CD14-positive monocyte (primary cell): ENCODE measurements at regions not wholly inside any gene's neighbourhood (a gene's known extent, or its start where the extent isn't known, plus 50 kb on each side); places are given as distances from the start of the nearest gene placed in this dataset.

Experiments used
- DNase-seq, 3 donors: peaks; one replicate each; pipeline ENCODE4 v3.0.0-alpha.2; 2011 to 2022
- H2AFZ ChIP-seq: 2 replicates; pipeline ENCODE4 v1.6.0; 2012; ENCODE audit warnings: mild to moderate bottlenecking, low read depth, low read length, inconsistent platforms; ENCODE audit not compliant: insufficient read depth, poor library complexity, severe bottlenecking
- H3K27ac ChIP-seq, 2 donors: 1 replicate in 1 of 2; 2 replicates in 1 of 2; pipeline ENCODE4 v1.5.1; 2012 to 2013; ENCODE audit warnings: low read length in 2 of 2, control low read depth in 1 of 2, inconsistent platforms in 1 of 2, low read depth in 1 of 2, mild to moderate bottlenecking in 1 of 2
- H3K27me3 ChIP-seq, 2 donors: one replicate each; pipeline versions ENCODE4 v1.6.0 to v1.6.1; 2011 to 2013; ENCODE audit warnings: low read length in 2 of 2; ENCODE audit not compliant: control insufficient read depth in 2 of 2, insufficient read depth in 2 of 2
- H3K36me3 ChIP-seq, 2 donors: replicated peaks in 1 of 2; 1 replicate in 1 of 2; 2 replicates in 1 of 2; pipeline versions ENCODE4 v1.5.1 to v1.6.1; 2012 to 2013; ENCODE audit warnings: low read length in 2 of 2, control low read depth in 1 of 2, inconsistent platforms in 1 of 2, mild to moderate bottlenecking in 1 of 2; ENCODE audit not compliant: insufficient read depth in 2 of 2, control insufficient read depth in 1 of 2
- H3K4me1 ChIP-seq, 2 donors: 1 replicate in 1 of 2; 2 replicates in 1 of 2; pipeline versions ENCODE4 v1.5.1 to v1.6.1; 2012 to 2013; ENCODE audit warnings: low read length in 2 of 2, control low read depth in 1 of 2, inconsistent platforms in 1 of 2, mild to moderate bottlenecking in 1 of 2, moderate library complexity in 1 of 2; ENCODE audit not compliant: insufficient read depth in 2 of 2, control insufficient read depth in 1 of 2
- H3K4me2 ChIP-seq: replicated peaks from 2 replicates; pipeline ENCODE3; 2012; ENCODE audit warnings: low read length, moderate library complexity, mild to moderate bottlenecking; ENCODE audit not compliant: poor library complexity, severe bottlenecking; ENCODE audit errors: extremely low read depth
- H3K4me3 ChIP-seq, 3 experiments: fragments of 200-600 bp in 1 of 3; sonication (generic) in 1 of 3; replicated peaks in 1 of 3; 1 replicate in 2 of 3; 2 replicates in 1 of 3; pipeline ENCODE4 v1.5.1; 2011 to 2013; ENCODE audit warnings: low read length in 3 of 3, mild to moderate bottlenecking in 3 of 3, control low read depth in 2 of 3, low read depth in 2 of 3, inconsistent platforms in 1 of 3, moderate library complexity in 1 of 3
- H3K79me2 ChIP-seq: 2 replicates; pipeline ENCODE4 v1.6.0; 2012; ENCODE audit warnings: mild to moderate bottlenecking, control low read depth, inconsistent platforms, low read length, moderate library complexity; ENCODE audit not compliant: insufficient read depth
- H3K9ac ChIP-seq: 2 replicates; pipeline ENCODE4 v1.6.0; 2017; ENCODE audit warnings: low read length, mild to moderate bottlenecking; ENCODE audit not compliant: insufficient read depth, poor library complexity, severe bottlenecking
- H3K9me3 ChIP-seq, 2 donors: replicated peaks in 1 of 2; 1 replicate in 1 of 2; 2 replicates in 1 of 2; pipeline versions ENCODE4 v1.5.1 to v1.6.1; 2012 to 2013; ENCODE audit warnings: low read length in 2 of 2, control low read depth in 1 of 2; ENCODE audit not compliant: control insufficient read depth in 1 of 2, insufficient read depth in 1 of 2
- H4K20me1 ChIP-seq: 2 replicates; pipeline ENCODE4 v1.6.0; 2012; ENCODE audit warnings: mild to moderate bottlenecking, low read length, control low read depth, moderate library complexity; ENCODE audit not compliant: insufficient read depth
- H3K27ac Mint-ChIP-seq, 7 donors: one replicate each; pipeline ENCODE4 v1.8.0; 2020; ENCODE audit warnings: mild to moderate bottlenecking in 7 of 7, mixed read lengths in 7 of 7, moderate library complexity in 6 of 7, inconsistent platforms in 2 of 7
- H3K27me3 Mint-ChIP-seq, 3 donors: one replicate each; pipeline ENCODE4 v1.8.0; 2021 to 2022; ENCODE audit warnings: low read depth in 3 of 3, mild to moderate bottlenecking in 3 of 3, mixed read lengths in 3 of 3, moderate library complexity in 3 of 3, inconsistent platforms in 1 of 3
- H3K36me3 Mint-ChIP-seq, 2 donors: one replicate each; pipeline ENCODE4 v1.8.0; 2020; ENCODE audit warnings: mixed read lengths in 2 of 2, inconsistent platforms in 1 of 2, mild to moderate bottlenecking in 1 of 2
- H3K4me1 Mint-ChIP-seq: one replicate; pipeline ENCODE4 v1.8.0; 2020; ENCODE audit warnings: mild to moderate bottlenecking, mixed read lengths
- H3K4me3 Mint-ChIP-seq, 2 donors: one replicate each; pipeline ENCODE4 v1.8.0; 2020; ENCODE audit warnings: mild to moderate bottlenecking in 2 of 2, mixed read lengths in 2 of 2, moderate library complexity in 1 of 2
- H3K9me3 Mint-ChIP-seq, 7 donors: one replicate each; pipeline ENCODE4 v1.8.0; 2020 to 2022; ENCODE audit warnings: mixed read lengths in 7 of 7, mild to moderate bottlenecking in 6 of 7, moderate library complexity in 6 of 7, inconsistent platforms in 2 of 7
- CTCF ChIP-seq: fragments of 200-600 bp; IDR thresholded peaks from one replicate; pipeline ENCODE4 v1.8.0; 2022; ENCODE audit warnings: antibody characterized with exemption, mild to moderate bottlenecking
- WGBS: methylation state at CpG from one replicate; pipeline ENCODE4 v1.1.5; 2013; ENCODE audit warnings: missing lambda C conversion rate; ENCODE audit not compliant: insufficient coverage; 5-methylcytosine and 5-hydroxymethylcytosine counted together
- intact Hi-C, 2 donors: fragments of 100-400 bp; cut with micrococcal nuclease; formaldehyde crosslinking; loops; one replicate each; pipeline versions ENCODE4 v1.15.0 to v1.15.1; 2023

- H3K27me3 ChIP-seq: no peaks in the 10 kb centered on the region
- no peaks in the 10 kb centered on the region for H3K79me2 ChIP-seq
- H2AFZ ChIP-seq: no peak overlapping the region
- Mint-ChIP-seq H3K9me3 (no peaks in the 10 kb centered on the region), H3K27ac (no peak overlapping the region), H3K36me3 (no peaks in the 10 kb centered on the region), H3K4me3 (no peak overlapping the region), H3K27me3 (peaks cover 2 to 21% (median 9%) of the 10 kb centered on the region in 3 donors), H3K4me1 (no peaks in the 10 kb centered on the region)
- no peak for DNase-seq
- no CpG with 5 or more reads among the region's 2 CpGs for WGBS
- no peak overlapping the region for H3K4me2 ChIP-seq
- H3K4me3 ChIP-seq: no peak overlapping the region
- no peaks in the 10 kb centered on the region for H3K4me1 ChIP-seq
- H4K20me1 ChIP-seq: no peaks in the 10 kb centered on the region
- H3K36me3 ChIP-seq: no peaks in the 10 kb centered on the region
- no peak overlapping the region for H3K27ac ChIP-seq
- no peaks in the 10 kb centered on the region for H3K9me3 ChIP-seq
- H3K9ac ChIP-seq: no peak overlapping the region
- TF ChIP-seq CTCF: no peak
- intact Hi-C loops: no loop called here
Observed at GRCh38 chrX:69218407-69218997, 53.2 kb upstream of the PJA1 start.

- 96% methylated on average over 4 of the region's 5 CpGs for WGBS
- TF ChIP-seq CTCF: no peak
- no peak overlapping the region for H2AFZ ChIP-seq
Observed at GRCh38 chrX:69216911-69217310, 51.7 kb upstream of the PJA1 start.

More at GRCh38 chrX:69216911-69217310, 51.7 kb upstream of the PJA1 start:
- H3K4me1 ChIP-seq: no peaks in the 10 kb centered on the region
- no peaks in the 10 kb centered on the region for H3K9me3 ChIP-seq
- no peaks in the 10 kb centered on the region for H3K79me2 ChIP-seq
- Mint-ChIP-seq H3K9me3 (peaks cover 0 to 2% (median 0%) of the 10 kb centered on the region in 7 donors), H3K27me3 (peaks cover 3 to 17% (median 6%) of the 10 kb centered on the region in 3 donors), H3K4me1 (no peaks in the 10 kb centered on the region), H3K4me3 (no peak overlapping the region), H3K36me3 (no peaks in the 10 kb centered on the region), H3K27ac (no peak overlapping the region)
- H3K27me3 ChIP-seq: no peaks in the 10 kb centered on the region
- no peak overlapping the region for H3K4me2 ChIP-seq
- no peaks in the 10 kb centered on the region for H3K36me3 ChIP-seq
- H3K4me3 ChIP-seq: no peak overlapping the region
- intact Hi-C loops: no loop called here
- no peak for DNase-seq
- no peak overlapping the region for H3K9ac ChIP-seq
- H3K27ac ChIP-seq: no peak overlapping the region
- H4K20me1 ChIP-seq: no peaks in the 10 kb centered on the region
